HepG2 (cell line): ENCODE measurements at regions not wholly inside any gene's neighbourhood (a gene's known extent, or its start where the extent isn't known, plus 50 kb on each side); places are given as distances from the start of the nearest gene placed in this dataset.

Experiments
- HNRNPL ChIP-seq: fragments of 200-400 bp; formaldehyde crosslinking; IDR thresholded peaks from 2 replicates; pipeline ENCODE4 v1.6.1; 2017; ENCODE audit warnings: mild to moderate bottlenecking, low read depth, low read length
- KLF13 ChIP-seq: sonication (generic); formaldehyde crosslinking; IDR thresholded peaks from 2 replicates; pipeline ENCODE4 v1.4.0; 2020; ENCODE audit warnings: mild to moderate bottlenecking, missing genetic modification reagents
- ZC3H13 ChIP-seq: sonication (generic); formaldehyde crosslinking; IDR thresholded peaks from 2 replicates; pipeline ENCODE4 v1.8.1; 2023; ENCODE audit warnings: mild to moderate bottlenecking, missing genetic modification reagents, moderate library complexity
- ZNF318 ChIP-seq: sonication (generic); formaldehyde crosslinking; IDR thresholded peaks from 2 replicates; pipeline ENCODE4 v1.4.0; 2020; ENCODE audit warnings: mild to moderate bottlenecking, missing genetic modification reagents
- TF ChIP-seq, protein P1 (sequence below): sonication (generic); formaldehyde crosslinking; IDR thresholded peaks from 2 replicates; pipeline ENCODE4 v1.9.0; 2021; ENCODE audit warnings: missing genetic modification reagents, mild to moderate bottlenecking, borderline replicate concordance

- TF ChIP-seq ZNF318 (CRISPR knock-in tag) (no peak), HNRNPL (no peak), KLF13 (CRISPR knock-in tag) (no peak), ZC3H13 (CRISPR knock-in tag) (no peak)
- TF ChIP-seq, protein P1, sequence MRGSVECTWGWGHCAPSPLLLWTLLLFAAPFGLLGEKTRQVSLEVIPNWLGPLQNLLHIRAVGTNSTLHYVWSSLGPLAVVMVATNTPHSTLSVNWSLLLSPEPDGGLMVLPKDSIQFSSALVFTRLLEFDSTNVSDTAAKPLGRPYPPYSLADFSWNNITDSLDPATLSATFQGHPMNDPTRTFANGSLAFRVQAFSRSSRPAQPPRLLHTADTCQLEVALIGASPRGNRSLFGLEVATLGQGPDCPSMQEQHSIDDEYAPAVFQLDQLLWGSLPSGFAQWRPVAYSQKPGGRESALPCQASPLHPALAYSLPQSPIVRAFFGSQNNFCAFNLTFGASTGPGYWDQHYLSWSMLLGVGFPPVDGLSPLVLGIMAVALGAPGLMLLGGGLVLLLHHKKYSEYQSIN (CRISPR knock-in tag): no peak
Observed at GRCh38 chr18:67730886-67731285, 214.4 kb upstream of the DSEL start (continued).
